Keratinocyte (primary cell): ENCODE measurements at regions not wholly inside any gene's neighbourhood (a gene's known extent, or its start where the extent isn't known, plus 50 kb on each side); places are given as distances from the start of the nearest gene placed in this dataset.

Experiments
- DNase-seq: peaks from one replicate; pipeline ENCODE4 v3.0.0-alpha.2; 2011; ENCODE audit warnings: low read depth, missing footprints, low spot score
- FAIRE-seq: peaks from 2 replicates; lab custom pipeline; 2011; peaks lifted over from hg19 to GRCh38; lab: Jason Lieb, UNC
- H2AFZ ChIP-seq: 2 replicates; pipeline ENCODE4 v1.6.0; 2012; ENCODE audit warnings: low read length, control low read depth, inconsistent platforms; ENCODE audit not compliant: control insufficient read depth
- H3K27ac ChIP-seq: 2 replicates; pipeline ENCODE4 v1.5.1; 2011; ENCODE audit warnings: low read length; ENCODE audit not compliant: control insufficient read depth, insufficient read depth
- H3K27me3 ChIP-seq: 3 replicates; pipeline ENCODE4 v1.6.0; 2011; ENCODE audit warnings: low read length; ENCODE audit not compliant: control insufficient read depth, insufficient read depth; ENCODE audit errors: extremely low read depth
- H3K36me3 ChIP-seq, 2 experiments: 2 replicates in 1 of 2; 3 replicates in 1 of 2; pipeline ENCODE4 v1.5.1; 2011; ENCODE audit warnings: low read length in 2 of 2, mild to moderate bottlenecking in 1 of 2; ENCODE audit not compliant: control insufficient read depth in 2 of 2, insufficient read depth in 2 of 2; ENCODE audit errors: extremely low read depth in 1 of 2
- H3K4me1 ChIP-seq: 3 replicates; pipeline ENCODE4 v1.5.1; 2011; ENCODE audit warnings: low read length; ENCODE audit not compliant: control insufficient read depth, insufficient read depth; ENCODE audit errors: extremely low read depth
- H3K4me2 ChIP-seq: 3 replicates; pipeline ENCODE4 v1.6.0; 2011; ENCODE audit warnings: low read depth, low read length; ENCODE audit not compliant: control insufficient read depth, insufficient read depth; ENCODE audit errors: extremely low read depth
- H3K4me3 ChIP-seq, 3 experiments: fragments of 200-600 bp in 1 of 3; sonication (generic) in 1 of 3; 2 replicates in 2 of 3; 3 replicates in 1 of 3; pipeline ENCODE4 v1.5.1; 2011 to 2016; ENCODE audit warnings: low read length in 3 of 3, mild to moderate bottlenecking in 3 of 3, control low read depth in 2 of 3, inconsistent platforms in 1 of 3, low read depth in 1 of 3, mixed read lengths in 1 of 3, mixed run types in 1 of 3, moderate library complexity in 1 of 3; ENCODE audit not compliant: control insufficient read depth in 2 of 3, insufficient read depth in 2 of 3; ENCODE audit errors: extremely low read depth in 1 of 3
- H3K79me2 ChIP-seq: 2 replicates; pipeline ENCODE4 v1.6.0; 2012; ENCODE audit warnings: low read length; ENCODE audit not compliant: control insufficient read depth, insufficient read depth
- H3K9ac ChIP-seq: 3 replicates; pipeline ENCODE4 v1.6.0; 2011; ENCODE audit warnings: low read length; ENCODE audit not compliant: control insufficient read depth, insufficient read depth; ENCODE audit errors: extremely low read depth
- H3K9me1 ChIP-seq: 3 replicates; pipeline ENCODE4 v1.6.0; 2011; ENCODE audit warnings: low read length; ENCODE audit not compliant: control insufficient read depth, insufficient read depth; ENCODE audit errors: extremely low read depth
- H3K9me3 ChIP-seq: 2 replicates; pipeline ENCODE4 v1.5.1; 2012; ENCODE audit warnings: low read depth, low read length; ENCODE audit not compliant: control insufficient read depth
- H4K20me1 ChIP-seq: 3 replicates; pipeline ENCODE4 v1.6.0; 2011; ENCODE audit warnings: low read length; ENCODE audit not compliant: control insufficient read depth, insufficient read depth; ENCODE audit errors: extremely low read depth
- CTCF ChIP-seq, 3 experiments: IDR thresholded peaks in 1 of 3; conservative IDR thresholded peaks in 1 of 3; optimal IDR thresholded peaks in 1 of 3; 2 replicates in 2 of 3; 3 replicates in 1 of 3; pipeline versions ENCODE3 to v1.5.1; 2011; ENCODE audit warnings: low read length in 3 of 3, mild to moderate bottlenecking in 3 of 3, moderate library complexity in 2 of 3, control low read depth in 1 of 3, inconsistent platforms in 1 of 3; ENCODE audit not compliant: insufficient read depth in 2 of 3; ENCODE audit errors: extremely low read depth in 1 of 3
- EZH2 ChIP-seq: IDR thresholded peaks from one replicate; pipeline ENCODE4 v1.6.1; 2012; ENCODE audit warnings: inconsistent platforms, mild to moderate bottlenecking, low read length, moderate library complexity
- dilution Hi-C: fragments of 300-500 bp; cut with MboI; formaldehyde crosslinking; loops from one replicate; pipeline ENCODE4 v1.7.0; 2020; ENCODE audit warnings: low sequenced_read_pairs; ENCODE audit not compliant: extremely low pct_ligation_motif_present

GRCh38 chr7:113800826-113801225 is 118.0 kb downstream of the PPP1R3A start:
- H3K4me2 ChIP-seq = no peak overlapping the region
- H2AFZ ChIP-seq = no peak overlapping the region
- no peak overlapping the region for H3K27ac ChIP-seq
- no peaks in the 10 kb centered on the region for H4K20me1 ChIP-seq
- H3K27me3 ChIP-seq = no peaks in the 10 kb centered on the region
- no peaks in the 10 kb centered on the region for H3K36me3 ChIP-seq
- no peak overlapping the region for H3K9ac ChIP-seq
- no peaks in the 10 kb centered on the region for H3K9me1 ChIP-seq
- FAIRE-seq (no peak), DNase-seq (no peak)
- no peak for TF ChIP-seq CTCF (optimal IDR thresholded peaks at IDR 0.05 in 1 of 3, IDR thresholded peaks at IDR 0.05 in 1 of 3, conservative IDR thresholded peaks at IDR 0.05 in 1 of 3; ENCODE audit: extremely low read depth in 1 of 3, insufficient read depth in 2 of 3, low read length in 3 of 3)
- dilution Hi-C loops = no loop called here
- no peaks in the 10 kb centered on the region for H3K79me2 ChIP-seq
- H3K4me1 ChIP-seq = peaks cover 6% of the 10 kb centered on the region
- H3K4me3 ChIP-seq = no peak overlapping the region
- no peaks in the 10 kb centered on the region for H3K9me3 ChIP-seq

GRCh38 chr7:113799896-113800295 is 118.9 kb downstream of the PPP1R3A start:
- no peaks in the 10 kb centered on the region for H3K36me3 ChIP-seq
- no peak overlapping the region for H2AFZ ChIP-seq
- no peaks in the 10 kb centered on the region for H3K79me2 ChIP-seq
- FAIRE-seq (no peak), DNase-seq (no peak)
- H4K20me1 ChIP-seq = no peaks in the 10 kb centered on the region
- H3K9me3 ChIP-seq = no peaks in the 10 kb centered on the region
- no peak overlapping the region for H3K4me3 ChIP-seq
- dilution Hi-C loops = no loop called here
- TF ChIP-seq EZH2 (no peak), CTCF (optimal IDR thresholded peaks at IDR 0.05 in 1 of 3, IDR thresholded peaks at IDR 0.05 in 1 of 3, conservative IDR thresholded peaks at IDR 0.05 in 1 of 3; ENCODE audit: extremely low read depth in 1 of 3, insufficient read depth in 2 of 3, low read length in 3 of 3) (no peak)
- no peak overlapping the region for H3K27ac ChIP-seq
- H3K9ac ChIP-seq = no peak overlapping the region
- no peaks in the 10 kb centered on the region for H3K9me1 ChIP-seq
- no peaks in the 10 kb centered on the region for H3K27me3 ChIP-seq
- H3K4me2 ChIP-seq = no peak overlapping the region
- H3K4me1 ChIP-seq = peaks cover 6% of the 10 kb centered on the region
